HCT116 (cell line): ENCODE measurements at regions not wholly inside any gene's neighbourhood (a gene's known extent, or its start where the extent isn't known, plus 50 kb on each side); places are given as distances from the start of the nearest gene placed in this dataset.

Experiments
- ATAC-seq: fragments of 200-7000 bp; cut with Tn5 transposase; 2 replicates; pipeline ENCODE4 v1.9.1; 2020; ENCODE audit warnings: mild to moderate bottlenecking, moderate library complexity
- BruUV-seq: library from RNA; stranded (reverse); fragments of 400-500 nt; replicated peaks from 2 replicates; lab custom pipeline; 2021; lab: Mats Ljungman, UMichigan
- CTCF ChIA-PET: fragments of 300-600 bp; sonication (Branson Sonifier 250); formaldehyde crosslinking; loops from one replicate; lab custom pipeline; 2021; ENCODE audit warnings: antibody characterized with exemption; lab: Charles Lee
- POLR2A ChIA-PET: fragments of 300-600, 350-600 bp; sonication (Branson Sonifier 250); formaldehyde crosslinking; loops from one replicate; lab custom pipeline; 2021; ENCODE audit warnings: antibody characterized with exemption; lab: Charles Lee
- RAD21 ChIA-PET, 2 experiments: fragments of 300-600 bp; sonication (Branson Sonifier 250); formaldehyde crosslinking; loops; one replicate each; lab custom pipeline; 2023; ENCODE audit warnings: low total read pairs in 2 of 2; ENCODE audit not compliant: uncharacterized antibody in 2 of 2, unreplicated experiment in 2 of 2, low non-redundant PET in 1 of 2; lab: Charles Lee
- DNase-seq: peaks from one replicate; pipeline ENCODE4 v3.0.0-alpha.2; 2010; ENCODE audit warnings: low read depth, low spot score
- H2AFZ ChIP-seq: fragments of 200-600 bp; shearing (Covaris generic), sonication (generic); 2 replicates; pipeline ENCODE4 v1.6.1; 2017; ENCODE audit warnings: low read depth, mixed run types, mixed read lengths, antibody characterized with exemption, low read length; ENCODE audit not compliant: poor library complexity, severe bottlenecking
- H3K27ac ChIP-seq: 2 replicates; pipeline ENCODE4 v1.5.1; 2012; ENCODE audit warnings: low read depth, low read length
- H3K27me3 ChIP-seq: fragments of 200-600 bp; sonication (generic); 2 replicates; pipeline ENCODE4 v1.6.1; 2016; ENCODE audit warnings: mixed run types, low read length, mixed read lengths; ENCODE audit not compliant: insufficient read depth
- H3K36me3 ChIP-seq, 2 experiments: fragments of 200-500 bp in 1 of 2; fragments of 200-600 bp in 1 of 2; sonication (Bioruptor generic) in 1 of 2; sonication (generic) in 1 of 2; 2 replicates each; pipeline versions ENCODE4 v1.5.1 to v1.6.1; 2014 to 2016; ENCODE audit warnings: low read length in 2 of 2, inconsistent platforms in 1 of 2, mixed read lengths in 1 of 2, mixed run types in 1 of 2; ENCODE audit not compliant: insufficient read depth in 2 of 2, control insufficient read depth in 1 of 2
- H3K4me1 ChIP-seq, 2 experiments: fragments of 200-600 bp in 1 of 2; sonication (generic) in 1 of 2; 2 replicates each; pipeline versions ENCODE4 v1.5.1 to v1.6.1; 2012 to 2017; ENCODE audit warnings: low read length in 2 of 2, inconsistent platforms in 1 of 2, mild to moderate bottlenecking in 1 of 2, mixed read lengths in 1 of 2, mixed run types in 1 of 2, moderate library complexity in 1 of 2; ENCODE audit not compliant: insufficient read depth in 2 of 2, control insufficient read depth in 1 of 2
- H3K4me2 ChIP-seq: fragments of 200-600 bp; sonication (generic); 2 replicates; pipeline ENCODE4 v1.6.1; 2017; ENCODE audit warnings: mixed run types, low read length, mixed read lengths
- H3K4me3 ChIP-seq, 2 experiments: fragments of 200-600 bp in 1 of 2; sonication (generic) in 1 of 2; replicated peaks in 1 of 2; 2 replicates each; pipeline ENCODE4 v1.5.1; 2011 to 2016; ENCODE audit warnings: low read length in 2 of 2, control low read depth in 1 of 2, low read depth in 1 of 2, mild to moderate bottlenecking in 1 of 2, mixed read lengths in 1 of 2, mixed run types in 1 of 2
- H3K79me2 ChIP-seq: fragments of 200-600 bp; sonication (generic); 2 replicates; pipeline ENCODE4 v1.6.1; 2017; ENCODE audit warnings: mild to moderate bottlenecking, mixed run types, low read length, moderate library complexity, mixed read lengths; ENCODE audit not compliant: insufficient read depth
- H3K9ac ChIP-seq: fragments of 200-600 bp; sonication (generic); 2 replicates; pipeline ENCODE4 v1.6.1; 2016; ENCODE audit warnings: low read length, mixed read lengths
- H3K9me2 ChIP-seq: fragments of 200-600 bp; sonication (generic), shearing (Covaris generic); 2 replicates; pipeline ENCODE4 v1.6.1; 2017; ENCODE audit warnings: mixed run types, mild to moderate bottlenecking, moderate library complexity; ENCODE audit not compliant: insufficient read depth
- H3K9me3 ChIP-seq, 2 experiments: fragments of 200-500 bp in 1 of 2; fragments of 200-600 bp in 1 of 2; sonication (Bioruptor generic) in 1 of 2; sonication (generic) in 1 of 2; 2 replicates each; pipeline ENCODE4 v1.6.1; 2014 to 2017; ENCODE audit warnings: low read length in 2 of 2, mixed read lengths in 2 of 2, inconsistent platforms in 1 of 2, low read depth in 1 of 2, mild to moderate bottlenecking in 1 of 2, mixed run types in 1 of 2, moderate library complexity in 1 of 2; ENCODE audit not compliant: control insufficient read depth in 1 of 2, insufficient read depth in 1 of 2
- H4K20me1 ChIP-seq: fragments of 200-600 bp; sonication (generic), shearing (Covaris generic); 2 replicates; pipeline ENCODE4 v1.6.1; 2017; ENCODE audit warnings: mixed run types, mild to moderate bottlenecking, moderate library complexity; ENCODE audit not compliant: insufficient read depth
- ATF3 ChIP-seq: IDR thresholded peaks from 2 replicates; pipeline ENCODE4 v1.6.1; 2012
- CBX3 ChIP-seq: IDR thresholded peaks from 2 replicates; pipeline ENCODE4 v1.6.1; 2012; ENCODE audit warnings: low read depth
- CEBPB ChIP-seq: IDR thresholded peaks from 2 replicates; pipeline ENCODE4 v1.6.1; 2012; ENCODE audit warnings: low read depth
- CTCF ChIP-seq, 3 experiments: fragments of 200-600 bp in 1 of 3; sonication (generic) in 1 of 3; IDR thresholded peaks in 2 of 3; conservative IDR thresholded peaks in 1 of 3; 2 replicates each; pipeline ENCODE4 v1.5.1; 2012 to 2017; ENCODE audit warnings: low read depth in 2 of 3, low read length in 2 of 3, antibody characterized with exemption in 1 of 3, borderline replicate concordance in 1 of 3, control low read depth in 1 of 3, mild to moderate bottlenecking in 1 of 3, mixed read lengths in 1 of 3, mixed run types in 1 of 3, moderate library complexity in 1 of 3; ENCODE audit not compliant: insufficient read depth in 1 of 3
- EGR1 ChIP-seq: IDR thresholded peaks from 2 replicates; pipeline ENCODE4 v1.6.1; 2012; ENCODE audit warnings: low read depth
- EZH2 ChIP-seq: fragments of 200-600 bp; sonication (generic); IDR thresholded peaks from 2 replicates; pipeline ENCODE4 v1.6.1; 2017; ENCODE audit warnings: antibody characterized with exemption, mixed run types
- EZH2phosphoT487 ChIP-seq: fragments of 200-600 bp; IDR thresholded peaks from 2 replicates; pipeline ENCODE4 v1.6.1; 2018; ENCODE audit warnings: antibody characterized with exemption, borderline replicate concordance
- POLR2AphosphoS5 ChIP-seq: IDR thresholded peaks from 2 replicates; pipeline ENCODE4 v1.6.1; 2011; ENCODE audit warnings: mild to moderate bottlenecking, low read depth, low read length, moderate library complexity
- TCF7L2 ChIP-seq: IDR thresholded peaks from 2 replicates; pipeline ENCODE4 v1.7.0; 2011; ENCODE audit warnings: borderline replicate concordance, inconsistent platforms; ENCODE audit not compliant: insufficient read depth, insufficient read length; ENCODE audit errors: extremely low read depth
- YY1 ChIP-seq: IDR thresholded peaks from 2 replicates; pipeline ENCODE4 v1.6.1; 2011; ENCODE audit warnings: low read length, low read depth, moderate library complexity, mild to moderate bottlenecking; ENCODE audit not compliant: insufficient replicate concordance; ENCODE audit errors: extremely low read depth
- ZBTB33 ChIP-seq: IDR thresholded peaks from 2 replicates; pipeline ENCODE4 v1.6.1; 2011; ENCODE audit warnings: mild to moderate bottlenecking, low read length, moderate library complexity; ENCODE audit not compliant: insufficient replicate concordance; ENCODE audit errors: extremely low read depth
- ZNF274 ChIP-seq: fragments of 200-500 bp; sonication (Bioruptor generic); IDR thresholded peaks from 2 replicates; pipeline ENCODE4 v1.6.1; 2014; ENCODE audit warnings: mild to moderate bottlenecking, low read depth, low read length, inconsistent platforms
- intact Hi-C: fragments of 100-400 bp; cut with micrococcal nuclease; formaldehyde crosslinking; loops from 2 replicates; pipeline ENCODE4 v1.10.0; 2022

- Histone ChIP-seq H3K4me1 (peaks cover 22 to 83% of the 10 kb centered on the region in 2 experiments), H2AFZ (peak overlapping the region; percentile 8), H3K4me3 (no peak overlapping the region), H3K27ac (peak overlapping the region; percentile 99), H3K9ac (peak overlapping the region; percentile 58)
- intact Hi-C loops: no loop called here
- TF ChIP-seq POLR2AphosphoS5: 0 out of 2 replicates have a peak, but pooled peaks have one; percentile 21
- no peak for TF ChIP-seq EZH2
- TF ChIP-seq, all 23 proteins: peak for 1
- Histone ChIP-seq H4K20me1 (no peaks in the 10 kb centered on the region), H3K9me3 (no peaks in the 10 kb centered on the region), H3K36me3 (0 out of 4 replicates have a peak, but pooled peaks cover 0 to 15% of the 10 kb centered on the region in 2 experiments), H3K9me2 (no peaks in the 10 kb centered on the region), H3K79me2 (peaks cover 11% of the 10 kb centered on the region; the same call in 1 of the 2 replicates), H3K27me3 (no peaks in the 10 kb centered on the region), H3K4me2 (peak overlapping the region; percentile 6; the same call in 1 of the 2 replicates)
- POLR2A ChIA-PET: interaction anchor here (2.4 kb wide), 1 partner anchor 10 kb away, joined by 15 read pairs; no protein-coding TSS in a partner anchor
- CTCF ChIA-PET: interaction anchor here (1.5 kb wide), 1 partner anchor 9 kb away, joined by 6 read pairs; no protein-coding TSS in a partner anchor
- DNase-seq (no peak), ATAC-seq (peak; percentile 39; the same call in 1 of the 2 replicates)
- BruUV-seq: no TSS peak
- RAD21 ChIA-PET: no interaction called here
Measured at GRCh38 chrX:45719751-45720501, 519.2 kb upstream of the DIPK2B start.

- no peak; the same call in 1 of the 2 replicates for ATAC-seq
- CTCF ChIA-PET: no interaction called here
- no peak for TF ChIP-seq ZBTB33
- no peak for TF ChIP-seq CBX3
- no peak for TF ChIP-seq ATF3
- TF ChIP-seq YY1: no peak
- TF ChIP-seq CTCF (IDR thresholded peaks at IDR 0.05 in 2 of 3, conservative IDR thresholded peaks at IDR 0.05 in 1 of 3; ENCODE audit: borderline replicate concordance in 1 of 3, insufficient read depth in 1 of 3, low read depth in 2 of 3, low read length in 2 of 3): no peak
- TF ChIP-seq ZNF274: no peak
- TF ChIP-seq EGR1: no peak
- no peak for TF ChIP-seq CEBPB
- TF ChIP-seq EZH2phosphoT487: no peak
- TF ChIP-seq TCF7L2: no peak
- TF ChIP-seq, all 23 proteins: peak for 0
- Histone ChIP-seq H3K36me3 (0 out of 4 replicates have a peak, but pooled peaks cover 0 to 8% of the 10 kb centered on the region in 2 experiments), H4K20me1 (no peaks in the 10 kb centered on the region), H3K4me3 (no peak overlapping the region), H3K9me2 (no peaks in the 10 kb centered on the region), H3K27ac (peak overlapping the region; percentile 99), H3K79me2 (peaks cover 11% of the 10 kb centered on the region; the same call in 1 of the 2 replicates), H2AFZ (no peak overlapping the region), H3K4me1 (peaks cover 30 to 90% of the 10 kb centered on the region in 2 experiments), H3K9me3 (no peaks in the 10 kb centered on the region), H3K27me3 (no peaks in the 10 kb centered on the region), H3K4me2 (peak overlapping the region; percentile 27), H3K9ac (peak overlapping the region; percentile 58)
- DNase-seq: no peak
- intact Hi-C loops: no loop called here
- POLR2A ChIA-PET: interaction anchor here (1.0 kb wide), 1 partner anchor 8 kb away, joined by 3 read pairs; no protein-coding TSS in a partner anchor
- RAD21 ChIA-PET: no interaction called here
- no TSS peak for BruUV-seq
Measured at GRCh38 chrX:45718676-45719075, 518.0 kb upstream of the DIPK2B start.
